ENCODE measurements at regions not wholly inside any gene's neighbourhood (a gene's known extent, or its start where the extent isn't known, plus 50 kb on each side); places are given as distances from the start of the nearest gene placed in this dataset.

DNA sequence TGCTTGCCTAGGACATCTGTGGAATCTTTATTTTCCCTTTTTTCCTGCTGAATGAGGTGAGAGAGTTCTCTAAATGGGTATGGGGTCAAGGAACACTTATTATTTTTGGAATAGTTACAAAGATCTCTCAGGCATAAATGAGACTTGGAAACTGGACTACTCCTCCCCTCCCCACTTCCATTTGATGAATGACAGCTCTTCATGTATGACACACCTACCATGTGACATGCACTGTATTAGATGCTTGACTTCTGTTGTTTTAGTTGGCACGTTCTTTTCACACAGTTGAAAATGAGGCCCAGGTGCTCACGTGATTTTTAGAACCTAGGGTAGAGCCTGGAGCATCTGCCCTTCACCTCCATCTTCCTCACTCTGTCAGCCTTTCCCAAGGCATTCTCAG, 62.4 kb downstream of the VCPKMT start:
- H3K36me3 Mint-ChIP-seq (ENCODE audit: low read depth) = no peaks in the 10 kb centered on the region
- H3K4me1 Mint-ChIP-seq (ENCODE audit: low read depth) = peaks cover 19% of the 10 kb centered on the region
- no peak overlapping the region for H3K4me3 Mint-ChIP-seq (ENCODE audit: low read depth)
- DNase-seq (ENCODE audit: low spot score) = no peak
- intact Hi-C loops (cut with micrococcal nuclease) = no loop called here
- no peaks in the 10 kb centered on the region for H3K27me3 Mint-ChIP-seq (ENCODE audit: low read depth)
- no peaks in the 10 kb centered on the region for H3K9me3 Mint-ChIP-seq
- no peak overlapping the region for H3K27ac Mint-ChIP-seq

DNA sequence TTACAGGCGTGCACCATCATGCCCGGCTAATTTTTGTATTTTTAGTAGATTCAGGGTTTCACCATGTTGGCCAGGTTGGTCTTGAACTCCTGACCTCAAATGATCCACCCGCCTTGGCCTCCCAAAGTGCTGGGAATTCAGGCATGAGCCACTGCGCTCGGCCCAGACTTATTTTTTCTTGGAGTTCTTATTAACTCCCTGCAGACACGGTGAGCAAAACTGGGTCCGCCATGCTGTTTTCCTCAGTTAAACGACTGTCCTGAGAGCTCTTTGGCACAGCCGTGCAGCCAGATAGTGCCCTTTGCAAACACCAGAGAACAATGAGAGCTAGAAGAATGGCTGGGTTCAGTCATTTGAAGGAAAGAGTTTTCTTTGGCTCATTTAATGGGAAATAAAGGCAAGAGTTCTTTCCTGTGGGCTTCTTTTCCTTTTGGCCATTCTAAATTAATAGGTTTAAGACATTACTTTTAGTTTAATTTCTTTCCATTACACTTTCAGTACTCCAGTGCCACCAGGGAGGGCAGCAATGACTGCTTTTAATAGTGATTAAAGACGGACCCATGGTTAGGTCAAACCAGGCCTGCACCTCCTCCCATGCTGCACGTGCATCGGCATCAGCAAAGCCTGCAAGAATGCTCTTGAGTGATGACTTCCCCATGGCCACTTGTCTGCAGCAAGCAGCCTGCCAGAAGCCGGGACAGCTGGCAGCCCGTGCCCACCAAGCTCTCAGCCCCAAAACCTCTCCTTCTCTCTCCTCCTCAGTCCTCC, 60.7 kb downstream of the VCPKMT start:
- peaks cover 4% of the 10 kb centered on the region for H3K36me3 Mint-ChIP-seq (ENCODE audit: low read depth)
- DNase-seq (ENCODE audit: low spot score) = no peak
- H3K27me3 Mint-ChIP-seq (ENCODE audit: low read depth) = no peaks in the 10 kb centered on the region
- intact Hi-C loops (cut with micrococcal nuclease) = no loop called here
- no peaks in the 10 kb centered on the region for H3K9me3 Mint-ChIP-seq
- H3K27ac Mint-ChIP-seq = no peak overlapping the region
- H3K4me3 Mint-ChIP-seq (ENCODE audit: low read depth) = no peak overlapping the region
- H3K4me1 Mint-ChIP-seq (ENCODE audit: low read depth) = peaks cover 33% of the 10 kb centered on the region

DNA sequence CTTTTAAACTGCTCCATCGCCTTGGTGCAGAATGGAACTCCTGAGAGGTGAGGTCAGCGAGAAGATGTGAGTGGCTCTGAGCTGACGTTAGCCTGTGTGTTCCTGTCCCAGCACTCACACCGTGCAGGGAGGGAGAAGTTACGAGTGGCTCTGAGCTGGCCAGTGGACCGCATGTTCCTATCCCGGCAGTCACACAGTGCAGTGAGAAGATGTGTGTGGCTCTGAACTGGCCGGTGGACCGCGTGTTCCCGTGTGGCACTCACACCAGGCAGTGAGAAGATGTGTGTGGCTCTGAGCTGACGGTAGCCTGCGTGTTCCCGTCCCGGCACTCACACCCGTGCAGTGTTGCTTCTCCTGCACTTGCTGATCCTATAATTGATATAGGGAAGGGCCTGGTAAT, 59.9 kb downstream of the VCPKMT start:
- Mint-ChIP-seq H3K27me3 (ENCODE audit: low read depth) (no peaks in the 10 kb centered on the region), H3K9me3 (no peaks in the 10 kb centered on the region), H3K4me3 (ENCODE audit: low read depth) (no peak overlapping the region), H3K27ac (no peak overlapping the region), H3K4me1 (ENCODE audit: low read depth) (peaks cover 41% of the 10 kb centered on the region), H3K36me3 (ENCODE audit: low read depth) (peaks cover 5% of the 10 kb centered on the region)
- no peak for DNase-seq (ENCODE audit: low spot score)
- intact Hi-C loops (cut with micrococcal nuclease) = no loop called here

DNA sequence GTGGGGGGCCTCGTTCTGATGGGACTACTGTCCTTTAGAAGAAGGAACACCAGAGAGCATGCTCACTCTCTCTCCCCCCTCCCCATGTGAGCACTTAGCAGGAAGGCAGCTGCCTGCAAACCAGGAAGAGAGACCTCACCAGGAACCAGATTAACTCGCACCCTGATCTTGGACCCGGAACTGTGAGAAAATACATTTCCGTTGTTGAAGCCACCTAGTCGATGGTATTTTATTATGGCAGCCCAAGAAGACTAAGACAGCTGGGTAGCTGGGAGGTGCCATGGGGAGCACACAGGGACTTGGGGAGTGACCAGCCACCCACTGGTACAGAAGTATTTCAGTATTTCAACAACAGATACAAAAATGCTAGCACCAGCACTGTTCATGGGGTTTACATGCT, 59.0 kb downstream of the VCPKMT start:
- DNase-seq (ENCODE audit: low spot score) = no peak
- Mint-ChIP-seq H3K4me3 (ENCODE audit: low read depth) (no peak overlapping the region), H3K27ac (no peak overlapping the region), H3K9me3 (no peaks in the 10 kb centered on the region), H3K4me1 (ENCODE audit: low read depth) (peaks cover 48% of the 10 kb centered on the region), H3K36me3 (ENCODE audit: low read depth) (peaks cover 5% of the 10 kb centered on the region), H3K27me3 (ENCODE audit: low read depth) (no peaks in the 10 kb centered on the region)
- intact Hi-C loops (cut with micrococcal nuclease) = no loop called here

DNA sequence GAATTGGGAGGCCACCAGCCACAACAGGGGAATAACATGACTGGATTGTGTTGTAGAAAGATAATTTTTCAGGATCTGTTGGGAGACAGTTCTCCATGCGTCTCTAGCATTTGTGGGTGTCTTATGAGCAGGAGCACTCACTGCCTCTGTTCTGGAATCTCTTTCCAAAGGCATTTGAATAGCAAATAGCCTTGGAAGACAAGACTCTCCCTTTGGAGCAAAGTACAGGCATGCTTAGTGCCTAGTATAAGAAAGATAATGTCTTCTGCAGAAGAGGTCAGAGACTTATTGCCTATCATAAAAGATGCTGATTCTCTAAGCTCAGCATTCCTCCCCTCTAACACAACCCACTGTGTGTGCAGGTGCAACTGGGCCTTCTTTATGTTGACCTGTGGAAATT, 58.3 kb downstream of the VCPKMT start:
- no peak for DNase-seq (ENCODE audit: low spot score)
- no peaks in the 10 kb centered on the region for H3K9me3 Mint-ChIP-seq
- H3K4me1 Mint-ChIP-seq (ENCODE audit: low read depth) = peaks cover 55% of the 10 kb centered on the region
- intact Hi-C loops (cut with micrococcal nuclease) = no loop called here
- H3K27me3 Mint-ChIP-seq (ENCODE audit: low read depth) = no peaks in the 10 kb centered on the region
- peaks cover 7% of the 10 kb centered on the region for H3K36me3 Mint-ChIP-seq (ENCODE audit: low read depth)
- H3K27ac Mint-ChIP-seq = no peak overlapping the region
- H3K4me3 Mint-ChIP-seq (ENCODE audit: low read depth) = no peak overlapping the region

All from activated T-helper 2 cell treated with anti-CD3 and anti-CD28 coated beads, Interferon-gamma antibody, Interleukin-2, Interleukin-4, amounts not matched to agents 10 μg/mL and 5 μg/mL and 100 μg/mL, durations not matched to agents 14 hours and 24 hours and 36 hours (primary cell).